Ascending aorta (tissue), 2 donors: ENCODE measurements at regions not wholly inside any gene's neighbourhood (a gene's known extent, or its start where the extent isn't known, plus 50 kb on each side); places are given as distances from the start of the nearest gene placed in this dataset.

Source experiments
- DNase-seq, 2 donors: peaks; one replicate each; pipeline ENCODE4 v3.0.0-alpha.2; 2019; ENCODE audit warnings: low spot score in 2 of 2
- H3K27ac ChIP-seq, 2 donors: fragments of 200-600 bp; sonication (generic); one replicate each; pipeline ENCODE4 v1.5.1; 2016 to 2017; ENCODE audit warnings: mild to moderate bottlenecking in 1 of 2
- H3K27me3 ChIP-seq: fragments of 200-600 bp; sonication (generic); one replicate; pipeline ENCODE4 v1.5.1; 2017
- H3K36me3 ChIP-seq, 2 donors: fragments of 200-600 bp; sonication (generic); one replicate each; pipeline ENCODE4 v1.5.1; 2016
- H3K4me1 ChIP-seq, 2 donors: fragments of 200-600 bp; sonication (generic); one replicate each; pipeline ENCODE4 v1.5.1; 2016 to 2017; ENCODE audit warnings: mild to moderate bottlenecking in 1 of 2
- H3K4me3 ChIP-seq, 2 donors: fragments of 200-600 bp; sonication (generic); one replicate each; pipeline ENCODE4 v1.5.1; 2016 to 2017; ENCODE audit warnings: mild to moderate bottlenecking in 1 of 2
- H3K9me3 ChIP-seq, 2 donors: fragments of 200-600 bp; sonication (generic); one replicate each; pipeline ENCODE4 v1.5.1; 2016
- CTCF ChIP-seq, 3 experiments: fragments of 200-600 bp in 2 of 3; fragments of 450-650 bp in 1 of 3; sonication (generic) in 2 of 3; IDR thresholded peaks; one replicate each; pipeline ENCODE4 v1.5.1; 2016 to 2019; ENCODE audit warnings: antibody characterized with exemption in 3 of 3, mild to moderate bottlenecking in 1 of 3, moderate library complexity in 1 of 3
- intact Hi-C: fragments of 100-400 bp; cut with DNase I; formaldehyde crosslinking; loops from one replicate; pipeline ENCODE4 v1.15.1; 2023

- no peak for TF ChIP-seq CTCF (IDR thresholded peaks at IDR 0.05)
- peak in 1 of 2 donors; percentile 83 for DNase-seq
- H3K27ac ChIP-seq, result no peak overlapping the region
Measured at GRCh38 chr4:99763635-99764101, 53.0 kb upstream of the DAPP1 start.

DNA sequence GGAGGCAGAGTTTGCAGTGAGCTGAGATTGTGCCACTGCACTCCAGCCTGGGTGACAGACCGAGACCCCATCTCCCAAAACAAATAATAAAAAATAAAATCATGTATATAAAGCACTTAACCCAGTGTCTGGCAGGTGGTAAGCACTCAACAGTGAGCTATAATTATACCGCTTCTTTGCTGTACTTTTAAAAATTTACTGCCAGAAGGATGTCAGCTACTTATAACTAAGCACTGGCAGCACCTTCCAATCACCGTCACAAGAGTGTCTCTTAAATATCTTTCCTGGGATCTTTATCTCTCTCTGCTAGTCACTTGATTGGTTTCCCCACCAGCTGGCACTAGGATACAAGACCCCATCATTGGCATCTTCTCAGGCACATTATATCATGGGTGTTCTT lies 53.9 kb upstream of the DAPP1 start:
- TF ChIP-seq CTCF (IDR thresholded peaks at IDR 0.05), result no peak
- Histone ChIP-seq H3K27me3 (no peaks in the 10 kb centered on the region), H3K27ac (no peak overlapping the region), H3K36me3 (no peaks in the 10 kb centered on the region), H3K9me3 (no peaks in the 10 kb centered on the region), H3K4me1 (peaks cover 4 to 8% of the 10 kb centered on the region in 2 donors), H3K4me3 (no peak overlapping the region)
- DNase-seq, result no peak
- intact Hi-C loops, result loop anchor here (5.0 kb wide), 2 partner anchors 40 to 200 kb away; partner anchors contain the start of gene TRMT10A

More at GRCh38 chr4:99763635-99764101, 53.0 kb upstream of the DAPP1 start:
- Histone ChIP-seq H3K9me3 (no peaks in the 10 kb centered on the region), H3K4me1 (peaks cover 4 to 8% of the 10 kb centered on the region in 2 donors), H3K36me3 (no peaks in the 10 kb centered on the region), H3K27me3 (no peaks in the 10 kb centered on the region), H3K4me3 (no peak overlapping the region)
- intact Hi-C loops, result loop anchor here (5.0 kb wide), 2 partner anchors 39 to 201 kb away; partner anchors contain the start of gene TRMT10A

GRCh38 chr4:99759988-99760387 lies 56.6 kb upstream of the DAPP1 start:
- intact Hi-C loops, result loop anchor here (5.0 kb wide), 2 partner anchors 42 to 198 kb away; partner anchors contain the start of gene TRMT10A
- peaks cover 4 to 9% of the 10 kb centered on the region in 2 donors for H3K4me1 ChIP-seq
- H3K9me3 ChIP-seq, result no peaks in the 10 kb centered on the region
- no peak overlapping the region for H3K27ac ChIP-seq
- H3K27me3 ChIP-seq, result no peaks in the 10 kb centered on the region
- no peak overlapping the region for H3K4me3 ChIP-seq
- TF ChIP-seq CTCF (IDR thresholded peaks at IDR 0.05), result no peak
- no peak for DNase-seq
- H3K36me3 ChIP-seq, result no peaks in the 10 kb centered on the region

GRCh38 chr4:99759346-99759984 lies 57.2 kb upstream of the DAPP1 start:
- DNase-seq, result no peak
- peaks cover 4 to 12% of the 10 kb centered on the region in 2 donors for H3K4me1 ChIP-seq
- H3K4me3 ChIP-seq, result no peak overlapping the region
- no peak for TF ChIP-seq CTCF (IDR thresholded peaks at IDR 0.05)
- H3K9me3 ChIP-seq, result no peaks in the 10 kb centered on the region
- intact Hi-C loops, result no loop called here
- peak overlapping the region in 1 of 2 donors; percentile 5 for H3K27ac ChIP-seq
- H3K36me3 ChIP-seq, result no peaks in the 10 kb centered on the region
- no peaks in the 10 kb centered on the region for H3K27me3 ChIP-seq

GRCh38 chr4:99755223-99755944 lies 61.2 kb upstream of the DAPP1 start:
- no peaks in the 10 kb centered on the region for H3K36me3 ChIP-seq

More at GRCh38 chr4:99755223-99755944, 61.2 kb upstream of the DAPP1 start:
- intact Hi-C loops, result no loop called here
- H3K27ac ChIP-seq, result no peak overlapping the region
- H3K4me1 ChIP-seq, result peaks cover 0 to 8% of the 10 kb centered on the region in 2 donors
- no peaks in the 10 kb centered on the region for H3K27me3 ChIP-seq
- no peak overlapping the region for H3K4me3 ChIP-seq
- no peak for DNase-seq
- TF ChIP-seq CTCF (IDR thresholded peaks at IDR 0.05), result no peak
- no peaks in the 10 kb centered on the region for H3K9me3 ChIP-seq
